MCF 10A (cell line): ENCODE measurements at regions not wholly inside any gene's neighbourhood (a gene's known extent, or its start where the extent isn't known, plus 50 kb on each side); places are given as distances from the start of the nearest gene placed in this dataset.

Source experiments
- BruUV-seq: library from RNA; stranded (reverse); fragments of 400-500 nt; replicated peaks from 2 replicates; lab custom pipeline; 2021; lab: Mats Ljungman, UMichigan
- CTCF ChIA-PET: fragments of 300-600 bp; sonication (Branson Sonifier 250); formaldehyde crosslinking; extraction: SDS; loops from one replicate; lab custom pipeline; 2021; ENCODE audit warnings: antibody characterized with exemption, inconsistent platforms; lab: Yijun Ruan, JAX
- POLR2A ChIA-PET: fragments of 300-600, 350-650 bp; sonication (Branson Sonifier 250); formaldehyde crosslinking; extraction: SDS; loops from one replicate; lab custom pipeline; 2020; ENCODE audit warnings: antibody characterized with exemption, inconsistent platforms; lab: Yijun Ruan, JAX
- DNase-seq: peaks from one replicate; pipeline ENCODE4 v3.0.0-alpha.2; 2018; ENCODE audit not compliant: unreplicated experiment
- H3K27ac Mint-ChIP-seq: one replicate; pipeline ENCODE4 v1.8.0; 2022; ENCODE audit warnings: mild to moderate bottlenecking, low read depth, mixed read lengths; ENCODE audit not compliant: unreplicated experiment
- H3K27me3 Mint-ChIP-seq: one replicate; pipeline ENCODE4 v1.8.0; 2022; ENCODE audit warnings: mixed read lengths; ENCODE audit not compliant: insufficient read depth, unreplicated experiment
- H3K36me3 Mint-ChIP-seq: one replicate; pipeline ENCODE4 v1.8.0; 2022; ENCODE audit warnings: mild to moderate bottlenecking, moderate library complexity, mixed read lengths; ENCODE audit not compliant: insufficient read depth, unreplicated experiment
- H3K4me1 Mint-ChIP-seq: one replicate; pipeline ENCODE4 v1.8.0; 2022; ENCODE audit warnings: mixed read lengths; ENCODE audit not compliant: insufficient read depth, unreplicated experiment
- H3K4me3 Mint-ChIP-seq: one replicate; pipeline ENCODE4 v1.8.0; 2022; ENCODE audit warnings: mild to moderate bottlenecking, moderate library complexity, mixed read lengths; ENCODE audit not compliant: unreplicated experiment
- H3K9me3 Mint-ChIP-seq: one replicate; pipeline ENCODE4 v1.8.0; 2022; ENCODE audit warnings: mixed read lengths; ENCODE audit not compliant: unreplicated experiment
- CTCF ChIP-seq: fragments of 200-600 bp; IDR thresholded peaks from one replicate; pipeline ENCODE4 v1.8.0; 2022; ENCODE audit warnings: antibody characterized with exemption, mild to moderate bottlenecking; ENCODE audit not compliant: unreplicated experiment
- intact Hi-C: fragments of 100-400 bp; cut with micrococcal nuclease; formaldehyde crosslinking; loops from 2 replicates; pipeline ENCODE4 v1.14.1; 2022

GRCh38 chr6:142613981-142614380 lies 312.2 kb downstream of the ADGRG6 start:
- no peak for TF ChIP-seq CTCF
- Mint-ChIP-seq H3K4me1 (no peaks in the 10 kb centered on the region), H3K27ac (no peak overlapping the region), H3K9me3 (peaks cover 7% of the 10 kb centered on the region), H3K36me3 (no peaks in the 10 kb centered on the region), H3K27me3 (no peaks in the 10 kb centered on the region), H3K4me3 (no peak overlapping the region)
- no peak for DNase-seq
- CTCF ChIA-PET: interaction anchor here (0.6 kb wide), 1 partner anchor 547 kb away, joined by 5 read pairs; no protein-coding TSS in a partner anchor
- POLR2A ChIA-PET: no interaction called here
- BruUV-seq: no TSS peak
- intact Hi-C loops: no loop called here

- no peak for DNase-seq
- ChIA-PET CTCF (no interaction called here), POLR2A (interaction anchor here (0.6 kb wide), 1 partner anchor 34 kb away, joined by 3 read pairs; no protein-coding TSS in a partner anchor)
- TF ChIP-seq CTCF: no peak
- no peaks in the 10 kb centered on the region for H3K27me3 Mint-ChIP-seq
- H3K36me3 Mint-ChIP-seq: no peaks in the 10 kb centered on the region
- H3K27ac Mint-ChIP-seq: no peak overlapping the region
- H3K4me1 Mint-ChIP-seq: no peaks in the 10 kb centered on the region
- H3K9me3 Mint-ChIP-seq: no peaks in the 10 kb centered on the region
- no TSS peak for BruUV-seq
- H3K4me3 Mint-ChIP-seq: no peak overlapping the region
- intact Hi-C loops: no loop called here
Measured at GRCh38 chr6:142617158-142617557, 315.4 kb downstream of the ADGRG6 start.

GRCh38 chr6:142621822-142622221 lies 320.0 kb downstream of the ADGRG6 start:
- Mint-ChIP-seq H3K36me3 (no peaks in the 10 kb centered on the region), H3K9me3 (no peaks in the 10 kb centered on the region), H3K4me3 (no peak overlapping the region), H3K4me1 (no peaks in the 10 kb centered on the region), H3K27ac (no peak overlapping the region), H3K27me3 (no peaks in the 10 kb centered on the region)
- ChIA-PET POLR2A (interaction anchor here (1.1 kb wide), 1 partner anchor 9 kb away, joined by 4 read pairs; no protein-coding TSS in a partner anchor), CTCF (no interaction called here)
- no TSS peak for BruUV-seq
- intact Hi-C loops: no loop called here
- no peak for TF ChIP-seq CTCF
- DNase-seq: no peak

GRCh38 chr6:142624978-142625715 lies 319.8 kb downstream of the HIVEP2 start:
- Mint-ChIP-seq H3K9me3 (no peaks in the 10 kb centered on the region), H3K36me3 (no peaks in the 10 kb centered on the region), H3K4me1 (no peaks in the 10 kb centered on the region), H3K4me3 (no peak overlapping the region), H3K27ac (no peak overlapping the region), H3K27me3 (no peaks in the 10 kb centered on the region)
- ChIA-PET POLR2A (interaction anchor here (0.6 kb wide), 2 partner anchors 36 to 86 kb away, joined by 3 to 4 read pairs; no protein-coding TSS in a partner anchor), CTCF (interaction anchor here (1.7 kb wide), 1 partner anchor 59 kb away, joined by 4 read pairs; no protein-coding TSS in a partner anchor)
- DNase-seq: no peak
- BruUV-seq: no TSS peak
- TF ChIP-seq CTCF: no peak
- intact Hi-C loops: no loop called here
